ENCODE measurements at regions not wholly inside any gene's neighbourhood (a gene's known extent, or its start where the extent isn't known, plus 50 kb on each side); places are given as distances from the start of the nearest gene placed in this dataset.
"Not testable (repeated sequence)": the region's sequence is repeated elsewhere in the genome, so short reads cannot be mapped to it uniquely, and the experiment has no call there.

DNA sequence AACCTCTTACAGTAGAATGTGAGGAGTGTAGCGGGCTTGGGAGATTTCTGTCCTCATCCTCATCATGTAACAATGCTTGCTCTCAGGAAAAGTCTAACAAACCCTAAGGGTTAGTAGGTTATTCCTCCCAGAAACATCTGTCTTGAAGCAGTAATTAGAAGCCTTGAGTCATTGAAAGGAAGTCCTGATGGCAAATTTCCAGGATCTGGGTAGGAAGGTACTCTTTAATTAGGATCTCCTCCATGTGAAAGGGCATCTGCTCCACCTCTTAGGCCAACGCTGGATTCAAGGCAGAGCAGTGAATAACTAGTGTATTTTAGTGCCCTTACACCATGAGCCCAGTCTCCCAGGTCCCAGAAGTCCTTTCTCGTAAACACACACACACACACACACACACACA lies 106.6 kb upstream of the BARHL2 start:
- DNase-seq = no peak

DNA sequence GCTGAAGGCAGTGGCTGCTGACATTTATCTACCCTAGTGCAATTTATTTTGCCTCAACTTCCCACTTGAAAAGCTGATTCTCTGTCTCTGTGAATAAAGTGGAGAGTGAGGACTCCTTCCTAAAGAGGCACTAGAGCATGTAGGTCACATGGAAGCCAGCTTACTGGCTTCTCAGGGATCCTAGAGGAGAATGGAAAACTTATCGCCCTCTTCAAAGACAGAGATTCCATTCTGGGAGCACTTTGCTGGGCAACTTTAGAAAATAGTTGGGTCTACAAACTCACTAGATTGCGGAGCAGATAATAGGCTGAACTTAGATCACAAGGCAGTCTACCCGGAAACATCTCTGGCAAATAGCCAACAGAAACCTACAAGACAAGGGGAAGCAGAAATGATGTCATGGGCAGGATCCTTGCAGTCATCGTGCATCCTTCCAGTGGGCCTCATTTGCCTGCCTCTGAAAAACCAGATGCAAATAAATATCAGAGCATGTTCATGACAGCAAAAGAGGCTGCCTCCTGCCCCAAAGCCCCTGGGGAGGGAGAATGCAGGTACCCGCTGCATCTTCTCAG lies 104.8 kb upstream of the BARHL2 start:
- no peak for DNase-seq

DNA sequence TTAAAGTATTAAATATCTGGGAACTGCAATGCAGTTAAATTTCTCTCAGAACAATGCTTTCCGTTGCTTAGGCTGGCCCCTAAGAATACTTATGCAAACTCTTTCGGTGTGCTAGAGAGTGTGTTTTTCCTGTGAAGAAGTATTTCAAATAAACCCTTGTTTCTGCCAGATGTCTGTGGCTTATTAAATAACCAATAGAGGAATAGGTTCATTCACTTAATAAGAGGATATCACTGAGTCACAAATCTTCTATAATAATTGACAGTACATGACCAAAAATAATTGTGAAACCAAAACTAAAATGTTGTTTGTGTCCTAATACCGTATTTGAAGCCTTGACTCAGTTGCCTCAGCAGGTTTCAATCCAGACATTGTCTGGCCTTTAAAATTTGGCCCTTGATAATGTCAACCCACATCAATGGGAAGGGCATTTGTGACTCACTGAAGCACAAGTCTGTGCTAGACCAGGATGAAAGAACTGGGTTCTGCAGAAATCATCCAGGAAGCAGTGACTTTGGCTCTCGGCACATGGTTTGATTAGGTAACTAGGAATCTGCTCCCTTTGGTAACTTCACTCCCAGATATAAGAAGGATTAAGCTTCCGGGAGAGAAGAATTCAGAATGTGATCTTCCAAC lies 104.2 kb upstream of the BARHL2 start:
- no peak for DNase-seq

DNA sequence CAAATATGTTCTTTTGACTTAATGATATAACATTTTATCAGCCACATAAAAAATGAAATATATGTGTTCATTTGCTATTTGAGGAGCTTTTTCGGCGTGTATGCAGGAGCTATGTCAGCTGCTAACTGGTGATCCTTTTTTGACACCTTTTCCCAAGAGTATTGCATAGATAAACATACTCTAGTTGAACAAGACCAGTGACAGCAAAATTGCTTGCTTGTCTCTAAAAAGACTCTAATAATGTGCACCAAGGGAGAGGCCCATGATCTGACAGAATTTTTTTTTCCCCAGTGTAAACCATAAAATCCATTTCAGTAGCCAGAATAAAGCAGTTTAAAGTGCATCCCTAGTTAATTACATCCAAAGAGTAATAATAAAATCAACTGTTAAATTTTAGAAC lies 103.6 kb upstream of the BARHL2 start:
- DNase-seq = no peak

DNA sequence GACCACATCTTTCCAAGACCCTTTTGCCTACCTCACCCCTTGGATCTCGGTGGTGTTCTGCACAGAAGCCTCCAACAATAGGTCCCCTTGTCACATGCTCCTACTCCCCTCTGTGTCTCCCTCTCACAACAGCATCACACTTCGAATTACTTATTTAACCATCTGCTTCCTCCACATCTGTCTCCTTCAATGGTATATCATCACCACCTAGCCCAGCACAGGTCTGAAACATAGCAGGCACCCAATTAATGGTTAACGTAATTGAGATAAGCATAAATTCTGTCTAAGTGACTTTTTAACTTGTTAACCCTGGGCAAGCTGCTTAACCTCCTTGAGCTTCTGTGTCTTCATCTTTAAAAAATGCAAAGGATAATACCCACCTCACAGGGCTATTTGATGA lies 100.3 kb upstream of the BARHL2 start:
- no peak for DNase-seq

DNA sequence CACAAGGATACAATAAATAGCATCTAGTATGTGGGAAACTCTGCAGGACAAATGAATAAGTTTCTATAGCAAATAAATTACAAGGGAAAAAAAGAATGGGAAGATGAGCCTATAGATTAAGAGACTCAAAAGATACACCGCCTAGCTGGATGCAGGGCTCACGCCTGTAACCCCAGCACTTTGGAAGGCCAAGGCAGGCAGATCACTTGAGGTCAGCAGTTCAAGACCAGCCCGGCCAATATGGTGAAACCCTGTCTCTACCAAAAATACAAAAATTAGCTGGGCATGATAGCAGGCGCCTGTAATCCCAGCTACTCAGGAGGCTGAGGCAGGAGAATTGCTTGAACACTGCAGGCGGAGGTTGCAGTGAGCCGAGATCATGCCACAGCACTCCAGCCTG lies 95.1 kb upstream of the BARHL2 start:
- not testable (repeated sequence) for DNase-seq

DNA sequence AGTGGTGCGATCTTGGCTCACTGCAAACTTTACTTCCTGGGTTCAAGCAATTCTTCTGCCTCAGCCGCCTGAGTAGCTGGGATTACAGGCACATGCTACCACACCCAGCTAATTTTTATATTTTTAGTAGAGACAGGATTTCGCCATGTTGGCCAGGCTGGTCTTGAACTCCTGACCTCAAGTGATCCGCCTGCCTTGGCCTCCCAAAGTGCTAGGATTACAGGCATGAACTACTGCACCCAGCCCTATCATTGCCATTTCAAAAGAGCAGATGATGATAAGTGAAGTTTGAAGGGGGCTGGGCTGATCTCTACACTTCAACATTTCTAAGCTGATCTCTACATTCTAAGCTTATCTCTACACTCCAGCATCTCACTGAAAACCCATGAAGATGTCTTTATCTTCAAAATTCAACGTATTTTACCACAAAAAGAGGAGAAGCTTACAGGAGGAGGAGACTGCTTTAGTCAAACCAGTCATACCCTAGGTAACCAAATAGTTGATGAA lies 94.4 kb upstream of the BARHL2 start:
- not testable (repeated sequence) for DNase-seq

DNA sequence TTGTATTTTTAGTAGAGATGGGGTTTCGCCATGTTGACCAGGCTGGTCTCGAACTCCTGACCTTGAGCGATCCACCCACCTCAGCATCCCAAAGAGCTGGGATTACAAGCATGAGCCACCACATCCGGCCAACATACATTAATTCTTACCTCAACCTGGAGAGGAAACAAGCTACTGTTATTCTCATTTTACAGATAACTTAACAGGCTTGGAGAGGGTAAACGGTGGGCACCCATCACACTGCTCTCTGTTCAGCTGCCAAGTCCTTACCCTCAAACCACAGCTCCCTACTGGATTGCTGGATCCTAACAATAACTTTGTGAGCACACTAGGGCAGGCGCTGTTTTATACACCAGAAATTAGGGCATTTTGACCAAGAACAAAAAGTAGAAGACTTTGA lies 93.6 kb upstream of the BARHL2 start:
- no peak for DNase-seq

DNA sequence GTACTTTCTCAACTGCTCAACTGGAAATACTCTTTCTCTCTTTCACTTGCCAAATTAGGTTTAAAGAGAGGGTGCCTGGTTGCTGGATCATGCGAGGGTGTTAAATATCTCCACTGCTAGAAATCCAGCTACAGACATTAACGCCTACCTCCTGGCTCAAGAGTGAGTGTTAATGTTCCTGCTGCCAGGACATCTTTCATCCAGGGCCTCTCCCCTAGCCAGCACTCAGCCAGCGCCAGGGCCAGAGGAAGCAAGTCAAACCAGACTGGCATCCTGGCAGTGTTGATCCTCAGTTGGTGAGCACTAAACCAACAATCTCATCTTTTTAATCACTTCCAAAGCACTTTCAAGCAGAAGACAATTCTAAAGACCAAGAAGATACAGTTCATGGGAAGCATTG lies 92.9 kb upstream of the BARHL2 start:
- DNase-seq = no peak

DNA sequence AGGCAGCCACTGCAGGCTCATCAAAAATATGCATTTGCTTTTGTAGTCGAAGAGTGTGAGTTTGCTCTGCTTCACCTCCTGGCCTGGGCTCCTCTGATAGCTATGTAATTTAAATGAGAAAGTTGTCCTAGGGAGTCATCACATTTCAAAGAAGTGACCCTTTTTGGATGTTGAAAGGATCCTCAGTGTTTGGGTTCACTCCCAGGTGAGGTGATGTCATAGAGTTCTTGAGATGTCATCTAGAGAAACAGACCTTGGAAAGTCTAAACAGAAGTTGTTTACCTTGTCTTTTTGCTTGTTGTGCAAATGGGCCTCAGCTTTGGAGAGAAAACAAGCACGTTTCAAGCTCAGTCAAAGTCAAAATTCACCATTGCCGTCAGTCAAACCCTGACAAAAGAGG lies 92.0 kb upstream of the BARHL2 start:
- no peak for DNase-seq

DNA sequence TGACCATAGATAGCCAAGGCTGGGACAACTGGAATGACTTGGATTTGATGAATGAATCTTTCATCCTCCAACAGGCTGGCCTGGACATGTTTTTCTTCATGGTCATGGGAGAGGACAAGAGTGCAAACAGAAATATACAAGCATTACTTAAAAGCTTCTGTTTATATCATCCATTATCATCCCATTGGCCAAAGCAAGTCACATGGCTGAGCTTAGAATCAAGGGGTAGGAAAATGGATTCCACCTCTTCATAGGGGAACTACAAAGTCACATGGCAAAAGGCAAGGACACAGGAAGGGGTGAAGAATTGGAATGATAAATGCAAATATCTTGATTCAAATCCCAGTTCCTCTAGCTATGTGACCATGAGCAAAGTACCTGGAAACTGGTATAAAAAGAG lies 90.2 kb upstream of the BARHL2 start:
- DNase-seq = no peak

DNA sequence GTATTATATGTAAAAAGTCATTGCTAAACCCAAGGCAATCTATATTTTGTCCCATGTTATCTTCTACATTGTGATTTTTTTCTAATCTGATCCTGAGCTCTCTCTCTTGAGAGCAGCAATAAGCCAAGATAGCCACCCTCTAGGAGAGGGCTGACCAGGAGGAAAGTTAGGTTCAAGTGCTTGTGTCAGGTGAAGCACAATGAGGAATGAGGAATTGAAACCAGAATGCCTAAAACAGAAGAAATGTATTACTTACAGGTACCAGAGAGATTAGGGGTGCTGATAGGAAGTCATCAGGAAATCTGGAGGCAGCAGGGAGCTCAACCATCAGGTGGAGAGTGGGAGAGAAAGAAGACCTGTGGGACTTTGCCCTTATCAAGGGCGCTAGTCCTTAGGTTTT lies 85.5 kb upstream of the BARHL2 start:
- no peak for DNase-seq

DNA sequence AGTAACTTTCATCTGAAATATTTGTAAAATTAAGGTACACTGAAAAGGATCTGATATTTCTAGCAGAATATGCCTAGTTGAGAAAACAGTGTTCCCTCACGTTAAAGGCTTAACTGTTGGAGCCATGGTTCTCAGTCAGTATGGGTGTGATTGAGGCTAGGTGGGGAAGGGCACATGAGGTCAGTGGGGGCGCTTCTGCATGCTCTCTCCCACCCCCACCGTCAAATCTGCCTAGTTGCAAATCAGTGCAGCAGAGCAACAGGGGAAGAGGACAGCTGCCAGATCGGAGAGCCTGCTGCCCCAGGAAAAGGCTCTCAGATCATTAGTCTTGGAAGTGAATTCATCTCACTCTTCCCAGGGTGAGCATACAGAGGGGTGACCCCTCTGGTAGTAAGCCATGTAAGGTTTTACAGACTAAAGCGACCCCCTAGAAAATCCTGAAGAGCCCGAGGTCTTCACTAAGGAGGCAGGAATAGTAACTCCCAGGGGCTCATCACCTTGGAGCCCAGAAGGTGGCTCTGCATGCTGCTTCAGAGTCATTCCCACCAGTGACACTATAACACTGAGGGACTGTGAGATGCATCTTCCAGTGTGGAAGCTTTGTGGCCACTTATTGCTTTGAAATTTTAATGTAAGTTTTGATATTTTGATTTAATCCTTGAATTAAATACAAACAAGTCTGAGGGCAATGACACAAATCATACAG lies 83.1 kb upstream of the BARHL2 start:
- no peak for DNase-seq

DNA sequence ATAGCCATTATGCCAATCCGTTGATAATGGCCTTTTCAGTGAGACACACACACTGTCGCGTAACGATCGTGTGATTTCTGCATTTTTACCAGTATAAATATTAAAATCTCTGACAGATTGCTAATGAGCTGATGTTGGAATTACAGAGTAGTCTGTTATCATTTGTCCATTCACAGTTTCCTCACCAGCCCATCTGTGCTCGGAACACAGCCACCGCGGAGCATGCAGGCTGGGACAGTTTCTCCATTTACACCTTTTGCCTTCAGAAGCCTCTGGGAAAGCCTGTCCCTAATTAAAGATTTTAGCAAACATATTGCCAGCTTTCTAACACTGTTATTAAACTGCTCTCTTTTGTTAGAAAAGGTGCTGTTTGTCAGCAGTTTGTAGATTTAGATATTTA lies 82.2 kb upstream of the BARHL2 start:
- no peak for DNase-seq

DNA sequence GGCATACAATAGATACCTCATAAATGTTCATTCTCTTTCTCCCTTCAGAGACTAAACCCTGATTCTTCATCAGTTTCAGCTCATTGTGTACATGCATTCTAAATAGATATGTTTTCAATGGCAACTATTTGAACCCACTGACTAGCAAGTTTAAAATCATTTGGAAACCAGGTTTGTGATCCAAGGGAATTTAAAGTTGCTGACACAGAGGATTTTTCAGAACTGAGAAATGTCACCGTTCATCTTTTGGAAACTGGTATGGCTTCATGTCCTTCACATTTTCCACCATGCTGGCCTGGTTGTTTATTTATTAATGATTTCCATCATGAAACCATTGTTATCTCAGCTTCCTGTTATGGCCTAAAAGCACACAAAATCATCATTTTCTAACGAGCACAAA lies 81.8 kb upstream of the BARHL2 start:
- no peak for DNase-seq

DNA sequence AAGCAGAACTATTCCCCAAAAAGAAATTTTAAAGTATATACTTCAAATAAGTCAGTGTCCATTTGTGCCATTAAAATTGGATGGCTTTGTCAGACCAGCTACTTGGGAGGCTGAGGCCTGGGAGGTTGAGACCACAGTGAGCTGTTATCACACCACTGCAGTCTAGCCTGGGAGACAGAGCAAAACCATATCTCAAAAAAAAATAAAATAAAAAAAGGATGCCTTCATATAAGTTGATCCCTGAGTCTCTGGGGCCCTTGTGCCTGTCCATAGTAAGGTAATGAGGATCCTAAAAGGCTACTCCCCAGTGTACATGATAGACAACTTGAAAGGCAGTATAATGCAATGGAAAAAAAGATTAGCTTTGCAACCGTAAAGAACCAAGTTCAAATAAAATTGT lies 81.2 kb upstream of the BARHL2 start:
- no peak for DNase-seq

DNA sequence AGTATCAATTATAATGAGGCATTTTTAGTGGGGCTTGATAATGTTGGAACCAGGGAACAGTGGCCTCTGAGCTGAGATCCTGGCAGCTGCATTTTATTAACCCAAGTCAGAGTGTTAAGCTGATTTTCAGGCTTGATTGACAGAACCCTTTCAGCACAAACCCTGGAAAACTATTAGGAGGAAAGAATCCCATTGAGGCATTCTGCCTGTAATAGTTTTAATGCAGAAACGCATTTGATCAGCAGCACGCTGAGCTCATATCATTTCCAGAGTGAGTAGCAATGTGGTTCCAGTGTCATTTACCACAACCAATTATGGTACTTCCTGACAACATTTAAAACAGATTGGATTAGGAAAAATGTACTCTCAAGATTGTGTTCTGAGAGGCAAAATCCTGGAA lies 78.3 kb upstream of the BARHL2 start:
- no peak for DNase-seq

DNA sequence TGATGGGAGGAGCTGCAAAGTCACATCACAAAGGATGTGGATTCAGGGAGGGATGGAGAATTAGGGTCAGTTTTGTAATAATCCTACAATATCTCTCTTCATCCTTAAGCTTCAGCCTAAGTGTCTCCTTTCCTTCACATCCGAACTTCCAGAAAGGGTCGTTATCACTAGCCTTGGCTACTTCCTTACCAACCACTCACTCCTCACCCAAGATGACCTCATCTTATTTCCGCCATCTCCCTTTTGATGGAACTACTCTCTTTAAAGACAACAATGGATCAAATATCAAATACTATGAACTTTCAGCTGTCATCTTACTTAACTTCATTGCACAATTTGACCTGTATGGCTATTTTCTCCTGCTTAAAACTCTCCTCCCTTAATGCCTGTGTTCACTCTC lies 69.6 kb upstream of the BARHL2 start:
- no peak for DNase-seq

DNA sequence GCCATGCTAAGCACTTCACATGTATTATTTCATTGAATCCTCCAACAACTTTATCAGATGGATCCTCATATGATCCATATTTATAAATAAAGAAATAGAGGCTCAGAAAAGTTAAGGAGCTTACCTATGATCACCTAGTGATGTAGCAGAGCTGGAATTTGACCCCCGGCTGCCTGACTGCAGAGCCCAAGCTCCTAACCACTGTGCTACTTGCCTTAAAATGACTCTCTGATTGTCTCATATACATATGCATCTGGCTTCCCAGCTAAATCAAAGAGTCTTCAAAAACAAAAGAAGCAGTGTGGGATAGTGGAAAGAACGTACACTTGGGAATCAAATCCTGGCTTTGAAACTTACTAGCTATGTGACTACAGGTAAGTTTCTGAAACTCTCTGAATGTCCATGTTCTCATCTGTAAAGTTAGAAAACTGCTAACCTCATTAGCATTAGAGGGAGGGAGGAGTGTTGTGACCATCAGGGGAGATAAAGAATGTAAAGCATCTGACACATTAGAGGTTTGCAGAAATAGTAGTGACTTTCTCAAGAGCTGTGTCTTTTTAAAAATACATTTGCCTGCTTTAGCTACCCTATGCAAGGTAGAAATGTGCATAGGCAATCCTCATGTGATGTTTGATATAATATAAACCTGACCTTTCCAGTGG lies 67.2 kb upstream of the BARHL2 start:
- DNase-seq = no peak

DNA sequence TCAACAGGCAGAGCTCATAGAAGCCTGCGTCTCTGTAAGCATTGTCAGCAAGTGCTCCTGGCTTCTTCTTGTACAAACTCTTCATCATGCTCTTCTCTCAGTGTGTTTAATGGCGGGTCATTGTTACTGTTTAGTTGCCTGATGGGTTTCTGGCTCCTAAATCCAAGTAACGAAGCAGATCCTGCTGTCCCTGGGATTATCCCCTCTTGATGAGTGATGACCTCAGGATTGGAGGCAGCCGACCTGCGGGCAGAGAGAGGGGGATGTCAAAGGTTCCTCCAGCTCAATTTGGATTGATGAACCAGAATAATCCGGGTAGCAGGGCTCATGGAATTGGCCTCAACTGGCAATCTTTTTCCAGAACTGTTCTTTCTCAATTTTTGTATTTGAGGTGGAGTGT lies 66.1 kb upstream of the BARHL2 start:
- DNase-seq = no peak

DNA sequence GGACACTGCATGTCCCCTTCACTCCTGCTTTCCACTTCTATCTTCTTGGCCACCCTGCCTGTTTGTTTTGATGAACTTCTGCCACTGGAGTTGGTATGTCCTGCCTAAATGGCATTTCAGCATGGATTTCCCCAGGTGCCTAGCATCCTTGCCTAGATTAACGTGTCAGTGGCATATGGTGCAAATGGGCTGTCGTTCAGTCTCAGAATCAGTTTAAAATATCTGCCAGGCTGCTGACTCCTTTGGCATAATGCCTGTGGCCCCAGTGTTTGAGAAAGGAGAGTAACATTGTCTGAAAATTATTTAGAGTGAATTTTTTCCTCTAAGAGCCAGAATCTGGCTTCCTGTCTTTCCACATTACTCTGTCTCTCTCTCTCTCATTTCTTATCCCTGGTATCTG lies 64.9 kb upstream of the BARHL2 start:
- no peak for DNase-seq

DNA sequence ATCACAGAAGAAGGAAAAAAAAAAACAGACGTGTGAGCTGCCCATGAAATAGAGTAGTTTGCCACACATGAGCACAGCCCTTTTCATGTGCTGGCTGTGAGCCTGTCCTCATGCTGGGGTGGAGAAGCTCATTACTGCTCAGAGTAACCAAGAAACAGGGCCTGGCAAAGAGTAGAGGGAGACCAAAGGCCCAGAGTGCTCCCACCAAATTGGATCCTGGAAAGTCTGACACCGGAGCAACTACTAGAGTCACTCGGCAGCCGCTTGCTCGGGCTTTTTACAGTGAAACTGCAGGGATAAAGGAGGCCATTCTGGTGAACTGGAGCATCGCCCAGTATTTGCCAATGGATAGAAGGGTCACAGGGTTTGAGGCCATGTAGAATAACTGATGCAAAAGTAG lies 64.4 kb upstream of the BARHL2 start:
- no peak for DNase-seq

DNA sequence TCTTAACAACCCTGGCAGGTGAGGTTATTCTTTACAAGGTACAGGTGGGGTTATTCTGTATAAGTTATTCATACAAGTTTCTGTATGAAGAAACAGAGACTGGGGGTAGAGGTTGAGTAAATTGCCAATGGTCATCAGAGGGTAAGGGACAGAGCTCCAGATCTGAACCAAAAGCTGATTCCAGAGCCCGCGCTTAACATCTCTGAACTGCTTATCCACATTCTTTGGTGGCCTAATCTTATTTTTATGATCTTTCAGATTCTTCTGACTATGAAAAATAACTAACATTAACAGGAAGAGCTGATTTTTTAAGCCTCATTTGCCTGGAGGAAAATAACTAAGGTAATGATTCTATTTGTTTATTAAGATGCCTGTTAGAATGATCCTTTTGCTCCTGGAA lies 63.9 kb upstream of the BARHL2 start:
- DNase-seq = no peak

DNA sequence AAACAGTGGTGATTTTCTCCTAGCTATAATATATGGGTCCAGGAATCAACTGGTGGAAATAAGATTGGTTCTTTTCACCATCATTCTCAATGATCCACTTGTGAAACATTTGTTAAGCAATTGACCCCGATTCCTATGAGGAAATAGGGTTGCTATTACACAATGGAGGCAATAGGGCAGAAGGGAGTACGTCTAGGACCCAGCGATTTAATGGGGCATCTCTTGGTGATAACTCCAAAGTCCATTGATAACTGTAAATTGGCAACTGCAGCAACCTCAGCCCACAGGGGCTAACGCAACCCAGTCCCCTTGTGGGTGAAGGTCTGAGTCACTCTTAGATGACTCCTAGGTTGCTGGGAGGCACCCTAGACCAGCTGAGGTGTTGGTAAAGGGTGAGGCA lies 62.5 kb upstream of the BARHL2 start:
- DNase-seq = no peak

All from amniotic stem cell (primary cell).